Heart left ventricle (tissue), 16 donors: ENCODE measurements at regions not wholly inside any gene's neighbourhood (a gene's known extent, or its start where the extent isn't known, plus 50 kb on each side); places are given as distances from the start of the nearest gene placed in this dataset.

ENCODE experiments used
- ATAC-seq, 4 donors: fragments of 200-7000 bp; cut with Tn5 transposase; one replicate each; pipeline ENCODE4 v1.9.1; 2020 to 2022; ENCODE audit warnings: moderate library complexity in 4 of 4, mild to moderate bottlenecking in 3 of 4, moderate number of reproducible peaks in 1 of 4
- DNase-seq, 5 donors: peaks; one replicate each; pipeline ENCODE4 v3.0.0-alpha.2; 2020
- H3K27ac ChIP-seq, 12 donors: fragments of 200-600 bp; sonication (generic) in 4 of 12; one replicate each; pipeline versions ENCODE4 v1.5.0 to v1.8.0; 2016 to 2022; ENCODE audit warnings: mild to moderate bottlenecking in 2 of 12
- H3K27me3 ChIP-seq, 9 donors: fragments of 200-600 bp; sonication (generic) in 2 of 9; one replicate each; pipeline versions ENCODE4 v1.5.1 to v1.8.0; 2016 to 2022; ENCODE audit warnings: mild to moderate bottlenecking in 3 of 9
- H3K36me3 ChIP-seq, 9 donors: fragments of 200-600 bp; sonication (generic) in 2 of 9; one replicate each; pipeline versions ENCODE4 v1.5.0 to v1.8.0; 2018 to 2022; ENCODE audit warnings: mild to moderate bottlenecking in 2 of 9
- H3K4me1 ChIP-seq, 12 donors: fragments of 200-600 bp; sonication (generic) in 4 of 12; one replicate each; pipeline versions ENCODE4 v1.5.0 to v1.8.0; 2016 to 2022; ENCODE audit warnings: mild to moderate bottlenecking in 3 of 12
- H3K4me3 ChIP-seq, 12 donors: fragments of 200-600 bp; sonication (generic) in 4 of 12; one replicate each; pipeline versions ENCODE4 v1.5.0 to v1.8.0; 2017 to 2022; ENCODE audit warnings: mild to moderate bottlenecking in 9 of 12, moderate library complexity in 4 of 12
- H3K9me3 ChIP-seq, 12 donors: fragments of 200-600 bp; sonication (generic) in 4 of 12; one replicate each; pipeline versions ENCODE4 v1.5.0 to v1.8.0; 2016 to 2022; ENCODE audit warnings: mild to moderate bottlenecking in 1 of 12
- POLR2A ChIP-seq, 2 donors: fragments of 450-650 bp; IDR thresholded peaks; one replicate each; pipeline ENCODE4 v1.6.1; 2017; ENCODE audit warnings: antibody characterized with exemption in 2 of 2, mild to moderate bottlenecking in 2 of 2, moderate library complexity in 2 of 2
- WGBS, 4 donors: extraction: QIAGEN DNeasy Blood & Tissue Kit in 2 of 4; methylation state at CpG; one replicate each; pipeline versions ENCODE4 v1.1.5 to v1.1.7; 2013 to 2018; 5-methylcytosine and 5-hydroxymethylcytosine counted together
- intact Hi-C, 10 donors: fragments of 100-400 bp; cut with DNase I; formaldehyde crosslinking; loops; one replicate each; pipeline versions ENCODE4 v1.11.1 to v1.14.2; 2022
- TF ChIP-seq, protein P1 (sequence below), 12 donors: fragments of 200-600 bp; sonication (generic) in 4 of 12; IDR thresholded peaks; one replicate each; pipeline versions ENCODE4 v1.5.0 to v1.8.0; 2018 to 2022; ENCODE audit warnings: antibody characterized with exemption in 12 of 12, mild to moderate bottlenecking in 5 of 12
- donor health status: ischemic (EF 13 %, LVEDD 7.1; RV severe dilation, severe dysfunction).
- donor health status: healthy with polysubstance abuse.
- donor health status: DM: no; HTN: yes; CAD: no.
- donor health status: DM: no; HTN: no; CAD: no.
- donor health status: ischemic (EF 25% LVEDD 6.9; RV normal size, moderate dysfunction).
- donor health status: ischemic (EF 25% LVEDD 5.7; RV mildly dilated, moderate dysfunction).
- donor health status: healthy.
- donor health status: DM: yes; HTN: yes; CAD: no.
- donor health status: ischemic (EF 35%, LVEDD 5.7; RV mildly dilated, moderate dysfunction).
- donor health status: nonischemic (EF 11% LVEDD 7.7; RV severe dilation, severe dysfunction).
- donor health status: DM: yes; HTN: yes; CAD: no.
- donor health status: PGD.
- donor health status: ischemic (EF 29% LVEDD 5.4; RV normal size, mild dysfunction).
- donor health status: nonischemic (EF 23%, LVEDD 6.1; RV moderate dilation, normal function).

DNA sequence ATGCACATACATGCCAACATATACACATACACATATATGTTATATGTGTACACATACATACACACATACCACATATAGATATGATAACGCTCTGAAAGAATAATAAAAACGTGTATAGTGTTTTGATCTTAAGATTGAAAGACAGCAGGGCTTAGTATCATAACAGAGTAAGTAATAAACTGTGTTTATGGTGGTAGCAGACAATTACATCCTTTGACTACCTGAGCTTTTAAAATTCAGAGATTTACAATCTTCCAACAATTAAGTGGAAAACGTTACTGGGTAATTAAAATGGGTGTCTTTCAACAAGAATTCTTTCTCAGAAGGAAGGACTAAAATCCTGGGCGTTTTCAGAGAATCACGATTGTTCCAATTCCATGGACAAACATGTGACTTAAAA lies 552.4 kb downstream of the EPHA4 start:
- 69 to 90% (median 77%) methylated on average over 5 of the region's 5 CpGs for WGBS, 4 donors
- intact Hi-C loops: no loop called here
- H3K27ac ChIP-seq: no peak overlapping the region
- peaks cover 0 to 3% (median 0%) of the 10 kb centered on the region in 12 donors for H3K4me1 ChIP-seq
- H3K36me3 ChIP-seq: no peaks in the 10 kb centered on the region
- H3K4me3 ChIP-seq: no peak overlapping the region
- H3K27me3 ChIP-seq: no peaks in the 10 kb centered on the region
- TF ChIP-seq, protein P1, sequence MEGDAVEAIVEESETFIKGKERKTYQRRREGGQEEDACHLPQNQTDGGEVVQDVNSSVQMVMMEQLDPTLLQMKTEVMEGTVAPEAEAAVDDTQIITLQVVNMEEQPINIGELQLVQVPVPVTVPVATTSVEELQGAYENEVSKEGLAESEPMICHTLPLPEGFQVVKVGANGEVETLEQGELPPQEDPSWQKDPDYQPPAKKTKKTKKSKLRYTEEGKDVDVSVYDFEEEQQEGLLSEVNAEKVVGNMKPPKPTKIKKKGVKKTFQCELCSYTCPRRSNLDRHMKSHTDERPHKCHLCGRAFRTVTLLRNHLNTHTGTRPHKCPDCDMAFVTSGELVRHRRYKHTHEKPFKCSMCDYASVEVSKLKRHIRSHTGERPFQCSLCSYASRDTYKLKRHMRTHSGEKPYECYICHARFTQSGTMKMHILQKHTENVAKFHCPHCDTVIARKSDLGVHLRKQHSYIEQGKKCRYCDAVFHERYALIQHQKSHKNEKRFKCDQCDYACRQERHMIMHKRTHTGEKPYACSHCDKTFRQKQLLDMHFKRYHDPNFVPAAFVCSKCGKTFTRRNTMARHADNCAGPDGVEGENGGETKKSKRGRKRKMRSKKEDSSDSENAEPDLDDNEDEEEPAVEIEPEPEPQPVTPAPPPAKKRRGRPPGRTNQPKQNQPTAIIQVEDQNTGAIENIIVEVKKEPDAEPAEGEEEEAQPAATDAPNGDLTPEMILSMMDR (IDR thresholded peaks at IDR 0.05): no peak
- no peak for TF ChIP-seq POLR2A (IDR thresholded peaks at IDR 0.05)
- no peak for DNase-seq
- no peaks in the 10 kb centered on the region for H3K9me3 ChIP-seq
- no peak for ATAC-seq

- ATAC-seq: peak in 2 of 4 donors; percentile 52 to 60
- WGBS, 4 donors: 11 to 30% (median 13%) methylated on average over 2 of the region's 2 CpGs
- no peaks in the 10 kb centered on the region for H3K36me3 ChIP-seq
These were observed 549.5 kb downstream of the EPHA4 start for GRCh38 chr2:221022554-221022953.

DNA sequence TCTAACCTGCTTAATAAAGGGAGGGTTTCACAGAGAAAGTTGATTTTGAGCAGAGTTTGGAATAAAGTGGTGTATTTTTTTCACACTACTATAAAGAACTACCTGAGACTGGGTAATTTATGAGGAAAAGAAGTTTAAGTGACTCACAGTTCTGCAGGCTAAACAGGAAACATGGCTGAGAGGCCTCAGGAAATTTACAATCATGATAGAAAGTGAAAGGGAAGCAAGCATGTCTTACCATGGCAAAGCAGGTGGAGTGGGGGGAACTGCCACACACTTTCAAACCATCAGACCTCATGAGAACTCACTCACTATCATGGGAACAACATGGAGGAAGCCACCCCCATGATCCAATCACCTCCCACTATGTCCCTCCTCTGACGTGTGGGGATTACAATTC lies 546.7 kb downstream of the EPHA4 start:
- no peaks in the 10 kb centered on the region for H3K36me3 ChIP-seq
- no peaks in the 10 kb centered on the region for H3K27me3 ChIP-seq
- H3K4me3 ChIP-seq: no peak overlapping the region
- H3K27ac ChIP-seq: no peak overlapping the region
- no peaks in the 10 kb centered on the region for H3K9me3 ChIP-seq
- H3K4me1 ChIP-seq: peaks cover 0 to 3% (median 0%) of the 10 kb centered on the region in 12 donors
- DNase-seq: no peak
- WGBS, 4 donors: 50 to 81% (median 72%) methylated on average over 1 of the region's 1 CpG
- no peak for ATAC-seq
- TF ChIP-seq POLR2A (IDR thresholded peaks at IDR 0.05): no peak
- TF ChIP-seq, protein P1 (IDR thresholded peaks at IDR 0.05): no peak
- intact Hi-C loops: no loop called here

More at GRCh38 chr2:221022554-221022953, 549.5 kb downstream of the EPHA4 start:
- Histone ChIP-seq H3K4me1 (peaks cover 0 to 3% (median 0%) of the 10 kb centered on the region in 12 donors), H3K4me3 (no peak overlapping the region), H3K9me3 (no peaks in the 10 kb centered on the region), H3K27me3 (no peaks in the 10 kb centered on the region), H3K27ac (no peak overlapping the region)
- intact Hi-C loops: no loop called here
- TF ChIP-seq POLR2A (IDR thresholded peaks at IDR 0.05): no peak
- TF ChIP-seq, protein P1 (IDR thresholded peaks at IDR 0.05): no peak
- DNase-seq: no peak

DNA sequence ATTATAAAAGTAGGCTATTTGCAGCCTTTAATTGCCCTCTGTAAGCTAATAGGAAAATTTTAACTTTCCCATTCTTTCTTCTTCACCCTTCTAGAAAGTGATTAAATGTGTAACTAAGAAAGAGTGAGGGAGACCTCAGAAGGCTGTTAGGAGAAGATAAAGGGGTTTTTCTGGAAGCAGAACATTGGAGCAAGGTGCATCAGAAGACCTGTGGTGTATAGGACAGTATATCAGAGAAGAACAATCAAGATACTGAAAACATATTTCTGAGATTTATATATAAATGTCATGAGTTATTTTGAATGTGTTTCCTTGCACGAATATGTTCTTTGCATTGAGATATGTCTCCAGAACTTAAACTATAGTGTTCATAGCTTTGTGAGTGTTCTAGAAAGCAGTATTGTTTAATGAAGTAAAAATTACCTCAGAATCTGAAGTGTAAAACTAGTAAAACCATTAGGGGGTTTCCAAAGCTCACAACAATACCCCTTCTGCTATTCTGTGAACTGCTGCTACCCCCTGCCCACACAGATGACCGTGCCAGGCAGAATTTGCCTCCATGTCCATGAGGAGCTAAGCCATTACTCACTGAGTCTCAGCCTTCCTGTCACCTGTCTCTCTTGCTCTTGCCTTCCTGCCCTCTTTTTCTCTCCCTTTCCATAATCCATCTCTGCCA lies 537.9 kb downstream of the EPHA4 start:
- TF ChIP-seq, protein P1 (IDR thresholded peaks at IDR 0.05): no peak
- TF ChIP-seq POLR2A (IDR thresholded peaks at IDR 0.05): no peak
- Histone ChIP-seq H3K4me3 (no peak overlapping the region), H3K4me1 (no peaks in the 10 kb centered on the region), H3K27me3 (no peaks in the 10 kb centered on the region), H3K9me3 (peaks cover 0 to 3% (median 0%) of the 10 kb centered on the region in 12 donors), H3K27ac (no peak overlapping the region), H3K36me3 (no peaks in the 10 kb centered on the region)
- no peak for ATAC-seq
- intact Hi-C loops: no loop called here
- DNase-seq: no peak
- 84 to 94% (median 86%) methylated on average over 2 of the region's 2 CpGs for WGBS, 4 donors
